ENCODE measurements at regions not wholly inside any gene's neighbourhood (a gene's known extent, or its start where the extent isn't known, plus 50 kb on each side); places are given as distances from the start of the nearest gene placed in this dataset.
"Not testable (repeated sequence)": the region's sequence is repeated elsewhere in the genome, so short reads cannot be mapped to it uniquely, and the experiment has no call there.

DNA sequence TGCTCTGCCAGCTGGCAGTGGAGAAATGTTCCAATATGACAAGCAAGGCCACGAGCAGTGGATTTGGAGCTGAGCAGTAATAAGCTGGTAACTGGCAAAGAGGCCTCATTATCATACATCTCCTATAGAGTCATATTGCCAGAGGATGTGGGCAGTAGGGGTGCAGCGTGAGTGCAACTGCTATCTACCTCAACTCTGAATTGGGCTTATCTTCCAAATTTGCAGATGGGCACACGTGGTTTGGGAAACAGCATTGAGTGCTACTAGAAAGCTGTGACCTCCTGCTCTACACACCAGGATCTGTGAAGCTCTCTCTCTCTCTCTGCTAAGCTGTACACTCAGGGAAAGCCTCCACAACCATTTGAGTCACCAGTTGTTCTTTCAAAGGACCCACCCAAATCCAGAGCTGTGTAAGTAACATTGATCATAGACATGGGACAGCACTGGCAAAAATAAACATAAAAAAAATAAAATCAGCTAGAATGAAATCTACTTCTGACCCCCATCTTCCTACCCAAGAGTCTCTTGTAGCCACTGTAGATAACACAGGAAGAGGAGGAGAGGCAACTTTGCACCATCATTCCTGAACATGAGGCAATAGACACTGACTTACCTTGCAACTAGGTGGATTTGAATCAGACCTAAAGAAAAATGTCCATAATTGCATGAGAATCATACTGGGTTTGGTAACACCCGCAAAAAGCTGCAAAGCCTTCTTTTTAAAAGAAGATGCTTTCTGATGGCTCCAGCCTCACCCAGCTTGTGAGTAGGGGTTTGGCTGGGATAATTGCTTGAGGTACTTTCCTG lies 82.9 kb upstream of the THBS1 start:
- no peak for DNase-seq

DNA sequence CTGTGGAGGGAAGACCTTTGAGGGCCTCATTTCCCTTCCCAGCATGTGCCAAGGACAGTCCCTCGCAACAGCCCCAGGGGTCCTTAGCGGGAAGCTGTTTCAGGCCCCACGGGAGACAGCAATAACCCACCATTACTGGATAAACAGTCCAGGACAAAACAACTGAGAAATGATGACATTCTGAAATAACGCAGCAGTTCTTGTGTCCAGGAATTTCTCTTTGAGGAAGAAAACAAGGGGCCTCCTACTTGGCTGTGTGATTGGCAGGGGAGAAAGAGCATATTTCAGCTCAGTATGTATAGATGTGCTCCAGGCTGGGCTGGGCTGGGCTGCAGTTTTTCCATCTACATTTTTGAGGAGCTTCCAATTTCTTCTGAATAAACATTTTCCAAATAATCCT lies 82.2 kb upstream of the THBS1 start:
- DNase-seq: no peak

DNA sequence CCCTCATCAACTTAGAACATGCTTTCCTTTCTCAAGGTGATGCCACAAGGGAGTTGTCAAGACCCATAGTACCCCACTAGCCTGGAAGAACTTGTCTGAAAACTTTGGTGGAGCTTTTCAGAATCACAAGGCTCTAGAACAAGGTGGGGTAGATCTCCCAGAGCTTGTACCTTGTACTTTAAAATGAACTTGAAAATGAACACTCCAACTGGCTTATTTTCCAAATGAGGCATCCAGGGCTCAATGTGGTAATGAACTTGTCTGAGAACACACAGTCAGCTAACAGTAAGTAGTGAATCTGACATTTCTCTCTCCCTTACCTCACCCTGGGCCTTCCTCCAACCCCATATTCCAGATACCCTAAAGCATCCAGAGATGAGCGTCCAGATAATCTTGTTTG lies 81.8 kb upstream of the THBS1 start:
- no peak for DNase-seq

DNA sequence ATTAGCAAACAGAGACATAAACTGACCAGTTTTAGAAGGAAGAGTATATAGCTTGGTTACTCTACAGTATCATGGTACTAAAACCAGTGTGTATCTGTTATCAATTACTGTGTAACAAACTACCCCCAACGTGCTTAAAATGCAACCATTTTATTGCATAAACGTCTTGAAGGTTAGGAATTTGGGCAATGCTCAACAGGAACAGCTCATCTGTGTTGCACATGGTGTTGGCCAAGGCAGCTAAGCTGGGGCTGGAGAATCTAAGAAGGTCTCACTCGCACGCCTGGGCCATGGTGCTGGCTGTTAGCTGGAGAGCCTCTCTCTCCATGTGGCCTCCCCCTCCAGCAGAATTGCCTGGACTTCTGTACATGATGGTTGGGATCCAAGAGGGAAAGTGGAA lies 81.2 kb upstream of the THBS1 start:
- DNase-seq: no peak

DNA sequence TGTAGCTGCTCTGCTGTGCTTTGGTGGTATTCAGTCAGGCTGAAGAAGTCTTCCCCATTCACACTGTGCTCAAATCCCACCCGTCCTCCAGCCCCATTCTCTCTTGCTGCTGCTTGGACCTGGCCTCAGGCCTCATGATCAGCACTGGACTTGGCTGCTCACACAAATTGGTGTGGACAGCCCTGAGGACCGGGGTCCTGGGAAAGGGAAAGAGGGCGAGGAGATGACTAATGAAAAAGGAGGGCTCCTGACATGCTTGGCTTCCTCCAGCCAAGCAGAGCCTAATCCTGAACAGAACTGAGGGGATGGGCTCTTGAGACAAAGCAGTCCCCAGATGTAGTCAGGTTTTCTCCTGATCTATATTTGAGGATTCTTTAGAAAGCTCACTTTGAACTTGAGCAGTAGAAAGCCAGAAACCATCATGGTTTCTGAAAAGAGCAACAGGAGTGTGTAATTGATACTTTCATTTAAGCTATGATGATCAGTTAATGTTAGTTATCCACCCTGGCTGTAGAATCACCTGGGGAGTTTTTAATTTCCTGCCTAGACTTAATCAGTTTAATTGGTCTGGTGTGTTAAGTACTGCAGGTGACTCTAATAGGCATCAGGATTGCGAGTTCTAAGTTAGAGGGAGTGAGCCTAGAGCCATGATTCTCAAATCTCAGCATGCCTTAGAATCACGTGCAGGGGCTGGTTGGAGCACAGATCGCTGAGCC lies 79.4 kb upstream of the THBS1 start:
- no peak for DNase-seq

DNA sequence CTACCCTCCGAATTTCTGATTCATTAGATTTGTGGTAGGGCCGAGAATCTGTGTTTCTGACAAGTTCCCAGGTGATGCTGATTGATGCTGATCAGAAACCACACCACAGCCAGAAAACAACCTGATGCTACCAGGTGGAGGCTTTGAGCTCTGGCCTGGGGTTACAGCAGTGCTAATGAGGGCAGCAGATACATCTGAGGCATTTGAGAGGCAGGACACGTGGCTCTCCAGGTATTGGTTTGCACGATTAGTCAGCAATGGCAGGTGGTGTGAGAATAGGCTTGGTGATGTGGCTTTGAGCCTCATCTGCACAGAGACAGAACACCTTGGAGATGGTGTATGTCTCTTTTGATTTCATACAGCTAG lies 78.8 kb upstream of the THBS1 start:
- no peak for DNase-seq

DNA sequence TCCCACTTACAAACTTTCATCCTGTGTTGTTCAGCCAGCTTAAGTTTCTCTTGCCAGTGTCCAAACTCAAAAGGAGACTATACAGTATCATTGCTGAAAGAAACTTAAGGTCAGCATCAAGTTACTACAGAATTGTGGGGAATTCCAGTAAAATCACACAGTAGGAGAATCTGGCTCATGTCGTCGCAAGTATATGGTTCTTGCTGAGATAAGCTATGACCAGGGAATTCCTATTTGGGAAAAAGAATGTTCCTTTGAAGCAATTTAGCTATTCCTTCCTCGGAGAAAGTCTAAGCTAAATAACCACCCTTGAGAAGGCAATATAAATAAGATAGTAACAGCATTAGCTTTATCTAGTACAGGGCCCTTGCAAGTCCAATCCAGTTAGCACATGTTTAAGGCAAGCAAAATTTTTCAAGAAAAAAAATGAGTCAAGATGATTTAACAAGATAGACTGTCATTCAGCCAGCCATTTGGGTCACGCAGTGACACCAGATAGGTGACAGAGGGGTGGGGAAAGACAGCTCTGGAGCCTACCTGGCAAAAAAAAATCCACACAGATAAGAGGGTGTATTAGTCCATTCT lies 78.2 kb upstream of the THBS1 start:
- no peak for DNase-seq

DNA sequence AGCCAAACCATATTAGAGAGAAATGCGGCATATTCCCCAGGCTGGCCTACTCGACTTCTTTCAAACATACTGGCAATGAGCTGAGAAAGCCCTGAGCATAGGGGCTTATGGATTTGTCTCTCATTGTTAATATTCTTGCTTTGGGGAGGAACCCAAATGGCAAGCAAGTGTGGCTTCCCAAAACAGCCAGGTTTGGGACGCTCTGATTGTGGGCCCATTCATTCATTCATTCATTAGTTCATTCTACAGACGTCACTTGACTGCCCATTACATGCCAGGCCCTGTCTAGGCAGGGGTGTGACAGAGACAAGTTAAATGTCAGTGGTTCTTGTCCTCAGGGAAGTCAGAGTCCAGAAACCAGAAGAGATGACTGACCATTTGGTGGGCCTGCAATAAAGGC lies 77.4 kb upstream of the THBS1 start:
- DNase-seq: no peak

DNA sequence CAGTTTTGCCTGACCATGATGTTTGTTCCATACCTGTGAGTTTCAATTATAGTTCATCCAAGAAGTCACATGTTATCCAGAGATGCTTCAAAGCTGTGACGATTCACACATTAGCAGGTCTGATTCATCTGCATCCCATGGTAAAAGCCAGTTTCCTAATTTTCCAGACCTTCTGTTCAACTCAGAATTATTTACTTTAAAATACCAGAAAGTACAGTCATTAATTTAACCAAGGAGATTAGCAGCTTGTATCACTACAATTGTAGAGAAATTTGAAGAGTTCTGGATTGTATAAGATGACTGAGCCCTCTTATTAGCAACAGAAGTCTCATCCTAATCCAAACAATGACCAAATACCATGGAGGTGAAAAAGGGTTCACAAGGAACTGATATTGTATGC lies 76.1 kb upstream of the THBS1 start:
- no peak for DNase-seq

DNA sequence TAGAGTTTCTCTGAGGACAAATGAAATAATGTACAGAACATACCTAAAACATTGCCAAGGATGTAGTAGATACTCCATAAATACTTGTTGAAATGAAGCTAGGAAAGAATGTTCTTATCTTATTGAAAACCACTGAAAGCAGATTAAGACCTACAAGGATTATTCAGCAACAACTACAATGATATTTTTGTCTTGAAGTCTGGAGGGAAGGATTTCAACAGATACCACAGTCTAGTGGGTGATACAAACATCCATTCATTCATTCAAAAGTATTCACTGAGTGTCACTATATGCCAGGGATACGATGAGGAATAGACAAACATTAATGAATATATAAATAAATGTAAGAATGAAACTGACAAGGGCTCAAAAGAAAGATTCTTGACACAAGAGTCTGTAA lies 74.7 kb upstream of the THBS1 start:
- DNase-seq: no peak

DNA sequence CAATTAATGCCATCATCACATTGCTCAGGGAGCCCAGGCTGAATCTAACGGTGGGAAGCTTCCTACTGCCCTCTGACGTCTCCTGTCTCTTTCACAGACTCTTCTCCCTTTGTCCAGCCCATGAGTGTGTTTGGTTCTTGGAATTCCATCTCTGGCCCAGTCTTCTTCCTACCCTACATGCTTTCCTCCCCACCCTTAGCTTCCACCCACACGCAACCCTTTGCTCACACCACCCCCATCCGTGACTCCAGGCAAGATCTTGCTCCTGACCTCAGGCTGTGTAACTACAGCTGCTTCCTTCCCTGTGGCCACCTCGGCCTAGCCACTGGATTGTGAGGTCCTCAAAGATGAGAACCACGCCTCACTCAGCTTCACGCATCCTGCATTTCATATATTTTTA lies 72.3 kb upstream of the THBS1 start:
- no peak for DNase-seq

DNA sequence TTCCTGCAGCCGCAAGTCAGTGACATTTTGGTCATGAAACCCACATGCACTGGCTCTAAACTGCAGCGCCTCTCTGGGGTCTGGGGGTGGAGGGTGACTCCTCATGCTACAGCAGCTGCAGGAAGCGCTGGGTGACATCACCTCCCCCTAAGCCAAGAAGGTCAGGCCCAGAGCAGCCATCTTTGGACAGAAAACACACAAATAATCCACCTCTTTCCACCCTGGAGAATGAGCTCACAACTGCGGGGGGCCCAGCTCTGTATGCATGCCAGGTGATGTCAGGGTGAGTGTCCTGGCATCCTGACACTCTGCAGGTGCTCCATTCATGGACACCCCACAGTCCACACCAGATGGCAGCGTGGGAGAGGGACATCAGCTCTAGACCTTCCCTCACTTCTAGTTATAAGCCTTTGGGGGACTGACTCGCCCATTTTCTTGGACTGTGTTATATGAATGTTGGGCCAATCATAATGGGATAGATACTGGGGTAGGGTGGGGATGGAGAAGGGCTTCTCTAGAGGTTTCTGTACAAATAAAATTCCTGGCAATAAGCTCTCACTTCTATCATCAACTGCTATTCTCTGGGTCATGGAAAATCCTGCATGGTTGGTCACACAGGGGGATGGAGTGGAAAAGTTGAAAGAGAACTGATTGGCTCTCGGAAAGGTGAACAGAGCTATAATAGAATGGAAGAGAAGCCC lies 70.7 kb upstream of the THBS1 start:
- DNase-seq: no peak

DNA sequence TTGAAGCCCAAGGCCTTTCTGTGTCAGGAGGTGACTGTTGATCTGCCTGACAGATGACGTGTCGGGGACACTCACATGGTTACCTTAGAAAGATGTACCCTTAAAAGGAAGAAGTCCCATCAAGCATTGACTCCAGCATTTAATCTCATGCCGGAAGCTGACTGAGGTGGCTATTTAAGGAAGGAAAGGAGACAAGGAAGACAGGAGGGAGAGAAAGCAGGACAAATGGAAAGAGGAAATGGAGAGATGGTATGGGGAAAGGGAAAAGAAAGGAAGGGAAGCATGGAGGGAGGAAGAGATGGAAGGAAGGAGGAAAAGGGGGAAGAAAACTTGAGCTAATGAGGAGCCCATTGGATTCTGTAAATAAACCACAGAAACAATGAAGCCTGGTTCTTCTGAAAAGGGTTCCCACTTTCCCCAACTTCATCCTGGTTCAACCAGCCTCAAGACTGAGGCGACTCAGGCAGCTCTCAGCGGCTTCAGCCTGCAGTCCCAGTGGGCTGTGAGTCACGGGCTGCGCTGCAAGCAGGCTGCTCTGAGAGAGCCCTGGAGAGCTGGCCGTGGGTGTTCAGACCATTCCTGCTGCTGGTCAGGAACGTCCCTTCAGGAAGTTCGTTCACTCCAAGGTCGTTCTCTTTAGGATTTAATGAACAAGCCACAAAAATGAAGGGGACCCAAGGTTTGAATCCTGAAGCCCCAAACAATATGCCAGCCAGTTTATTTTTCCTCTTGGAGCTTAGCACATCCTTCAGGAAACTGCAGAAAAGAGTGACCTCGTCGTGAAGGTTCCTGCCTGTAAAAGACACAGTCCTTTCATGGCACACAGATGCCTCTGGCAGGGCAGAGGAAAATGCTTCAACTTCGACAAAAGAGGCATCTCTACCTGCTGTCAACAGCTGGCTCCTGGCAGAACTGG lies 69.6 kb upstream of the THBS1 start:
- no peak for DNase-seq

DNA sequence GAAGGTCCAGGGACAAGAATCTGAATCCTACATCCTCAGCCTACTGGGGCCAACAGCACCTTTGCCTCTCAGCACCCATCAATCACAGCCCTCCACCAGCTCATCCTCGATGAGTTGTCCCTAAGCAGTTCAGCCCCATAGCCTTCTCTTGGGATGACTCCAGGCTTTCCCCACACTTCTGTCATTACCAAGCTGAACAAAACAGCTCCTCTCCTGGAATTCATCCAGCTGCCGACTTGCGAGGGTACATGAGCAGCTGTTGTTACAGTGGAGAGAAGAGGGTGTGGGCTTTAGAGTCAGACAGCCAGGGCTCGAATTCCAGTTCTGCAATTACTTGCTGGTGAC lies 69.0 kb upstream of the THBS1 start:
- no peak for DNase-seq

DNA sequence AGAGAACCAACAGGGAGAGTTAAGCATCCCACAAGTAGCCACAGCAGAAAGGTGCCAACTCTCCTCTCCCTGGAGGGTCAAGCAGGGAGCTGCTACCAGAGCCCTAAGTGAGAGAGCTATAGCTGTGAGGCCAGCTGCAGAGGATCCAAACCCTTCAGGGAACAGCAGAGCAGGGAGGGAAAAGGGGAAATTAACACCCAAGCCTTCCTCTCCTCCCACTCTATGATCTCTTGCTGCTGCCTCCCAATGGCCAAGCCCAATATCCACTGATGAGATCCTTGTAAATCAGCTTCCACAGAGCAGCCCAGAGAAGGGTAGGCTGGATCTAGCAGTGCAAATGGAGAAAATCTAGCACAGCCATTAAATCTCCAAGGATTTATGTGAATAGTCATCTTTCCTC lies 68.2 kb upstream of the THBS1 start:
- DNase-seq: no peak

DNA sequence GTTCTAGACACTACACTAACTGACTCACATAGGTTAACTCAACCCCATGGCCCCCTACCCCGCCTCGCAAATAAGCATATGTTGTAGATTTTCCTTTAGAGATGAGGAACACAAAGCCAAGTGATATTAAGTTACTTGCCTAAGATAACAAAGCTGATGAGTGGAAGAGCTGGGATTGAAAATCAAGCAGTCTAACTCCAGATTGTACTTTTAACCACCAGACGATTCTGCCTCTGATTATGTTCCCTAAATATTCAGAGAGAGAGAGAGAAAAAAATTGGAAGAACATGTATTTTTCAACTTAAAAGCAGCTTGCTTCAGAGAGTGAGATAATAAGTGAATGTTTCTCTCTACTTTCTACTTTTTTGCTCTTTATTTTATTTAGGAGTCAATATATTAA lies 66.9 kb upstream of the THBS1 start:
- DNase-seq: no peak

DNA sequence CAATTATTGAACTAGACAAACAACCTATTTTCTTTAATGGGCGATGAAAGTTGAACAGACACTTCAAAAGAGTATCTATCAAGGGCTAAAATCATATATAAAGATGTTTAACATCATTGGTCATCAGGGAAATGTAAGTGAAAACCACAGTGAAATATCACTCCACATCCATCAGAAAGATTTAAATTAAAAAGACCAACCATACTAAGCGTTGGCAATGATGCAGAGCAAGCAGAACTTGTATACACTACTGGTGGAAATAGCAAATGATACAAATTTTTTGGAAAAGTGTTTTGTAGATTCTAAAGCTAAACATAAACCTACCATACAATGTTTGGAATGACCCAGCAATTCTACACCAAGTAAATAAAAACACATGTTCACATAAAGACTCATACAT lies 65.9 kb upstream of the THBS1 start:
- DNase-seq: no peak

DNA sequence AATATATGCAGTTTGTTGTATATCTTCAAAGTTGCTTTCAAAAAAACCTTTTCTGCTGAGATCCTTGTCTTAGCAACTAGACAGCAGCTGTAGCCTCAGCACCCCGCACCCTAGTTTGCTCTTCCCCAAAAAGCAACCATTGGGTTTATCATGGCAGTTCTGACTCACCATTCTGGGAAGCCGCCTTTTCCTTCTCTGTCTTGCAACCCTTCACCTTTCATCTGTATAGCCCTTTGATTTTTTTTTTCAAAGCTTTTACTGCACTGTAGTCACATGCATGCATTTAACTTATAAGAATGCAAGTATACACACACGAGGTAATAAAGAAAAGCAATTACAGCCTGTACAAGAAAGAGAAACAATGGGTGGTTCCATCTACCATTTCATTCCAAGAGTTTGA lies 65.1 kb upstream of the THBS1 start:
- DNase-seq: no peak

DNA sequence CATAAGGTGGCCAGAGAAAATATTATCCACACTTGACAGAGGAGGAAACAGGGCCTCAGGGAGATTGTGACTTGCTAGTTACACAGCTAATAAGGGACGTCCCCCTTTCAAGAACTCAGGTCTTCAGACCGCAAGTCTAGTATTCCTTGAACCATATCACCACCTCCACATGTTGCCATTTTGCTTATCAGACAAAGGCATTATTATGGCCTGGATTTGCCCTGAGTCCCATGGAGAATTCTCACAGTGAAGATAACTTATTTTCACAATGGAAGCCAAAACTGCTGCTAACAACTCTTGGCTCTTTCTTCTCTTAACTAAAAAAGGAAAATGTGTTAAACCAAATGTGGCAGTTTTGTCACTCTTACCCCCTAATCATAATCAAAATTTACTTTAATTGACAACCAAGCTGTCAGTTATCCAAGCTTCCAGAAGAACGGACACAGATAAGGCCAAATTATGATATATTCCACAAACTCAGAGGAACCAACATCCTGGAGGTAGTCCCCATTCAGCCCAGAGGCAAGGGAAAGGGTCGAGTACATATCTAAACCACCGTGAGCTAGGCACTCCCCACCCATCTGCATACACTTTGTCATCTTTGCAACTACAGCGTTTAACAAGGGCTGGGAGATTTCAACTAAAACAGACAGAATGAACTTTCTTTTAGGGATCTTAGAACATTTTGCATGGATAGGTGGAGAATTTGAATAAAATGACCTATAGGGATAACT lies 63.6 kb upstream of the THBS1 start:
- DNase-seq: no peak

DNA sequence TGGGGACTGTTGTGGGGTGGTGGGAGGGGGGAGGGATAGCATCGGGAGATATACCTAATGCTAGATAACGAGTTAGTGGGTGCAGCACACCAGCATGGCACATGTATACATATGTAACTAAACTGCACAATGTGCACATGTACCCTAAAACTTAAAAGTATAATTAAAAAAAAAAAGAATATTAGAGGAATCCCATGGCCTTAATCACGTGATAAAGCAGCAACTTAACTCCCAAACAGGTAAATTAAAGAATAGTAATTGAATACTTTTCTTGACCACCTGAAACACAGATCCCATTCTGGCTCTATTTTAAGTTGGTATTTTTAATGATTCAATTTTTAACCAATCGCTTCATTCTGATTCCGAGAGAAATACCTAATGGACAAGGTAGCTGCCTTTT lies 56.9 kb upstream of the THBS1 start:
- not testable (repeated sequence) for DNase-seq

DNA sequence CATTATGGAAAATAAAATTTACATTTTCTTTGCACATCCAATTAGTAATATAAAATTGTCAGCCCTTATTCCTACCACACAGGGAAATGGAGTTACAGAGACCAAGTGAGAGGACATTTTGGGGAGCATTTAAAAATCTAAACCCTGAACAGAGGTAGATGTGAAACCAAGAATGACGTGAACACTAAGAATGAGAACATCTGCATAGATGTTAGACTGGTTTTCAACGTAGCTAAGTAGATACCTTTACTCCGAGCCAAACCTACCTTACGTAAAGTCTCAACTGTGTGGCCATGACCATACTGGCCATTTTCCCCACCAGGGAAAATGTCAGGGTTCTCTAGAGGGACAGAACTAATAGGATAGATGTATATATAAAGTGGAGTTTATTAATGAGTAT lies 51.4 kb upstream of the THBS1 start:
- no peak for DNase-seq
